Right lobe of liver (tissue), 4 donors: ENCODE measurements at regions not wholly inside any gene's neighbourhood (a gene's known extent, or its start where the extent isn't known, plus 50 kb on each side); places are given as distances from the start of the nearest gene placed in this dataset.

Source experiments
- CTCF ChIP-seq, 4 donors: fragments of 200-600 bp in 3 of 4; fragments of 450-650 bp in 1 of 4; IDR thresholded peaks; one replicate each; pipeline versions ENCODE4 v1.5.1 to v1.8.0; 2016 to 2022; ENCODE audit warnings: antibody characterized with exemption in 4 of 4, mild to moderate bottlenecking in 2 of 4
- POLR2A ChIP-seq: fragments of 450-650 bp; IDR thresholded peaks from one replicate; pipeline ENCODE4 v1.6.1; 2017; ENCODE audit warnings: antibody characterized with exemption, mild to moderate bottlenecking
- donor health status: DM: no; HTN: no; CAD: no.
- donor health status: DM: no; HTN: no; CAD: no.
- donor health status: DM: no; HTN: yes; CAD: no.

GRCh38 chr21:16577975-16578374 is 848.2 kb downstream of the USP25 start:
- TF ChIP-seq CTCF (IDR thresholded peaks at IDR 0.05) (no peak), POLR2A (no peak)
